Thyroid gland (tissue), 4 donors: ENCODE measurements at regions not wholly inside any gene's neighbourhood (a gene's known extent, or its start where the extent isn't known, plus 50 kb on each side); places are given as distances from the start of the nearest gene placed in this dataset.

Experiments used
- POLR2A ChIP-seq, 2 donors: fragments of 450-650 bp; IDR thresholded peaks; one replicate each; pipeline ENCODE4 v1.6.1; 2017; ENCODE audit warnings: antibody characterized with exemption in 2 of 2, mild to moderate bottlenecking in 2 of 2, moderate library complexity in 1 of 2
- TF ChIP-seq, protein P1 (sequence below), 6 experiments: fragments of 200-600 bp in 3 of 6; fragments of 450-650 bp in 3 of 6; sonication (generic) in 3 of 6; IDR thresholded peaks; one replicate each; pipeline ENCODE4 v1.5.1; 2016 to 2019; ENCODE audit warnings: antibody characterized with exemption in 6 of 6, mild to moderate bottlenecking in 2 of 6, inconsistent platforms in 1 of 6, moderate library complexity in 1 of 6

GRCh38 chr1:71200503-71200902 lies 119.7 kb upstream of the ZRANB2 start:
- no peak for TF ChIP-seq POLR2A (IDR thresholded peaks at IDR 0.05)
- TF ChIP-seq, protein P1, sequence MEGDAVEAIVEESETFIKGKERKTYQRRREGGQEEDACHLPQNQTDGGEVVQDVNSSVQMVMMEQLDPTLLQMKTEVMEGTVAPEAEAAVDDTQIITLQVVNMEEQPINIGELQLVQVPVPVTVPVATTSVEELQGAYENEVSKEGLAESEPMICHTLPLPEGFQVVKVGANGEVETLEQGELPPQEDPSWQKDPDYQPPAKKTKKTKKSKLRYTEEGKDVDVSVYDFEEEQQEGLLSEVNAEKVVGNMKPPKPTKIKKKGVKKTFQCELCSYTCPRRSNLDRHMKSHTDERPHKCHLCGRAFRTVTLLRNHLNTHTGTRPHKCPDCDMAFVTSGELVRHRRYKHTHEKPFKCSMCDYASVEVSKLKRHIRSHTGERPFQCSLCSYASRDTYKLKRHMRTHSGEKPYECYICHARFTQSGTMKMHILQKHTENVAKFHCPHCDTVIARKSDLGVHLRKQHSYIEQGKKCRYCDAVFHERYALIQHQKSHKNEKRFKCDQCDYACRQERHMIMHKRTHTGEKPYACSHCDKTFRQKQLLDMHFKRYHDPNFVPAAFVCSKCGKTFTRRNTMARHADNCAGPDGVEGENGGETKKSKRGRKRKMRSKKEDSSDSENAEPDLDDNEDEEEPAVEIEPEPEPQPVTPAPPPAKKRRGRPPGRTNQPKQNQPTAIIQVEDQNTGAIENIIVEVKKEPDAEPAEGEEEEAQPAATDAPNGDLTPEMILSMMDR (IDR thresholded peaks at IDR 0.05), result no peak
